Stimulated activated CD4-positive, alpha-beta T cell treated with anti-CD3 and anti-CD28 coated beads, Interleukin-2, amount 100 ng/mL, for 48 hours (primary cell): ENCODE measurements at regions not wholly inside any gene's neighbourhood (a gene's known extent, or its start where the extent isn't known, plus 50 kb on each side); places are given as distances from the start of the nearest gene placed in this dataset.
"Not testable (repeated sequence)": the region's sequence is repeated elsewhere in the genome, so short reads cannot be mapped to it uniquely, and the experiment has no call there.

ENCODE experiments used
- DNase-seq, 2 donors: peaks; one replicate each; pipeline ENCODE4 v3.0.0-alpha.2; 2020

GRCh38 chr11:81705283-81705682, 1028.4 kb downstream of the FAM181B start:
- DNase-seq: no peak

GRCh38 chr11:81700076-81700475, 1033.6 kb downstream of the FAM181B start:
- DNase-seq: no peak

- no peak for DNase-seq
Measured at GRCh38 chr11:81687057-81687456, 1046.6 kb downstream of the FAM181B start.

DNA sequence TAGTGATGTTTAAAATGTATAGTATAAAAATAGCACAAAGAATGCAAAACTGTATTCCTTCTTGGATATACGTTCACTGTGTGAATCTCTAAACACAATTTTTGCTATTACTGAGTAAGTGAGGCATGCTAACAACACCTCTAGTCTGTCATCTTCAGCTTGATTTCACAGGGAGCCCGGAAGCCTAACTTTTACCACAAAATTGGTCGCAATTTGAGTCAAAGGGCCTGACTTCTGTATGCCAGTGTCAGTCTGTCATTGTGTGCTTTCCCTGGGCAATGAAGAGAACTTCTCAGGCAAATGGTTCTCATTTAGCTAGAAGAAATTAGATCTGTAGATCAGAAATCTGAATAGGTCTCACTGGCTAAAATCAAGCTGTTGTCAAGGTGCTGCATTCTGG, 1059.5 kb downstream of the FAM181B start:
- DNase-seq: no peak

DNA sequence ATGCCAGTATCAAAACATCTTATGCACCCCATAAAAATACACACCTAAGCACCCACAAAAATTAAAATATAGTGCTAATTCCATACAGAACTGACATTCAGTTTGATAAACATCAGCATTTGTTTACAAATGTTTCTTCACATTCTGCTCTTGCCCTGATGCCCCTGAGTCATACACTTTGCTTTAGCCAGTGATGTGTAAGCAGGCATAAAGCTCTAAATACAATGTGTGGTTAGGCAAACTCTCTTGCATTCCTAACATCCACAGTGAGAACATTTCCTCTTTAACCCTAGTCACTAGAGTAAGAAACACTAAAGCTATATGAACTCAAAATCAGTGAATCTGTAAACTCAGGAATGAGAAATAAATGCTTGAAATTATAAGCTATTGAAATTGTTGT, 1060.7 kb downstream of the FAM181B start:
- DNase-seq: no peak

DNA sequence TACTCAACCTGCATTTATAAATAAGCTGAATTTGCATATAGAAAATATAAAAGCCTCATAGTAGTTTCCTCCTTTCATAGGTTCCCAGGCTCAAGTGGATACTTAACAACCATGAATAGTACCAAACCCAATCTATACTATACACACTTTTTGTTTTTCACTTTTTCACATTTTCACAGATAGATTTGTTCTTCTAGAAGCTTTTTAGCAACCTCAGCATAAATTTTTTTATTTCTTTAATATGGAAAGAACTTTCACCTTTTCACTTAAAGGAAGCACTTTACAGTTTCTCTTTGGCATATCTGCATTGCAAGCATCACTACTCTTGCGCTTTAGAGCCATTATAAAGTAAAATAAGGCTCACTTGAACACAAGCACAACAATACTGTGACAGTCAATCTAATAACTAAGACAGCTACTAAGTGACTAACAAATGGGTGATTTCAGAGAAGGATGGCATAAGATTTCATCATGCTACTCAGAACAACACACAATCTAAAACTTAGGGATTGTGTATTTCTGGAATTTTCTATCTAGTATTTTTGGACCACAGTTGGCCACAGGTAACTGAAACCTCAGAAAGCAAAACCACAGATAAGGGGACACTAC, 1063.6 kb downstream of the FAM181B start:
- no peak for DNase-seq

DNA sequence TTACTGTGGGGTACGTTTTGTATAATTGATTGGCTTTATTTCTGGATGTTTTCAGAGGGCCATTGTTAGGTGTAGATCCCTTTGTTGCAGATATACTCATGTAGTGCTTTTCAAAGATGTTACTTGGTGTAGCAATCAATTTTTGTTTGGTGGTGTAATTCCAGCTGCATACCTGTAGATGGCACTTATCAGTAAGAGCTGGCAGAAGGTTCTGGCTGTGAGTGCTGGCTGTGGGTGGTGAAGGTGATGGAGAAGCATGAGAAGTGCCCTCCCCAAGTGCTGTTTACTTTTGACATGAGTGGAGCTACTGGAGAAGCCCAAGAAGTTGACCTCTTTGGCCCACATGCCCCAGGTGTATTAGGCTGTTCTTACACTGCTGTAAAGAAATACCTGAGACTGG, 1074.9 kb downstream of the FAM181B start:
- DNase-seq: no peak

GRCh38 chr11:81655351-81655750, 1078.3 kb downstream of the FAM181B start:
- no peak for DNase-seq

- no peak for DNase-seq
Measured at GRCh38 chr11:81647374-81647773, 1086.3 kb downstream of the FAM181B start.

- no peak for DNase-seq
Measured at GRCh38 chr11:81644239-81644840, 1089.3 kb downstream of the FAM181B start.

- DNase-seq: no peak
Measured at GRCh38 chr11:81634483-81634882, 1099.2 kb downstream of the FAM181B start.

GRCh38 chr11:81602508-81602907, 1131.2 kb downstream of the FAM181B start:
- no peak for DNase-seq

DNA sequence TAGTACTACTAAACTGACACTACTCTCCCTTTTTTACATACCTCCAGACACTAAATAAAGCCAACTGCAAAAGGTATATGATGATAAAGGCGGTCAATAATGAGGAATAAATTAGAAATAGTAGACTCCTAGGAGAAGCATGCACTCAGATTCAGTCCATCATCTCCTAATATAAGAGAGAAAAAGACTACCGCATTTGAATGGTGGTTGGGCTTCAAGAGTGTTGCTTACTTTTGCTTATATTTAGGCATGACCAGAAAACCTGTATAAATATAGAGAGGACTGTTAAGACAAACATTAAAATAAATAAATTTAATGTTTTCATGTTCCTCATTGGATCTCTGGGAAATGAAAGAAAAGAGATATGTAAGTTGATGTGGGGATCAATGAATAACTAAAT, 1137.0 kb downstream of the FAM181B start:
- no peak for DNase-seq

DNA sequence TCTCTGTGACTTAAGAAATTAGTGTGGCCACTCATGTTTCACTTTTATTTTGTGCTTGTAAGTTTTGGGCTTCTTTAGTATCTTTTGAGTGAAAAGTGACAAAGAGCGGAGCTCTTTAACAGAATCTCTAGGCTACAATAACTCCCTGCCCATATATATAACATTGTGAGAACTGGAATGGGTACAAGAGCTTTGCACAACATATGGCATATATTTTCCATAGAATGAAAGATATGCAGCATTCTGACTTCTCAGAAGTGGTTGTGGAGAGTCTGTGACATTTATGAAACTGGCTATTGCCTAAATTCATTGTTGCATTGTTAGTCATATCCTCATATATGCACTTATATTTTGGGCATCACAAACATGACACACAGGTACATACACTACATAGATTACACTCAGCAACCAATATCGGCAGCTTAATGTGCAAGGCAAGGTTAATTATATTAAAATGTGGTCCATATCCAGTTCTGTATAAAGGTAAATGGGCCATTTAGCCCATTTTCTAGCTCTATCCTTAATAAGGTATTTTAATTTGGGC, 1148.2 kb downstream of the FAM181B start:
- DNase-seq: no peak

DNA sequence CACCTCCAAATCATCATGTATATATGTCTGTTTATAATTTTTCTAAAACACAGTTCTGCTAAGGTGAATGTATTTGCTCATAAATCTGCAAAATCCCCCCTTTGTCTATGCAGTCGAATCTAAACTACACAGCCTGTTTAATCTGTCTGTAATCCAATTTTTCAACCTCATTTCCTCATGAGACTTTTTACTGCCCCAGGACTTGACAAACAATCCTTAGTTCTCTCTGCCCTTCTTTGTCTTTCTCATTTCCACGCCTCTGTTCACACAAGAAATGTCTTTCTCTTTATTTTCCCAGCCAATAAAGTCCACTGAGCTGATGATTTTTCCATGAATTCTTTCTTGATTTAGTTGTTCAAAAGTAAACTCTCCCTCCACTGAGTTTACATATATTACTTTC, 1154.3 kb downstream of the FAM181B start:
- no peak for DNase-seq

GRCh38 chr11:81578571-81578970, 1155.1 kb downstream of the FAM181B start:
- no peak for DNase-seq

- DNase-seq: no peak
Measured at GRCh38 chr11:81574301-81574700, 1159.4 kb downstream of the FAM181B start.

- DNase-seq: no peak
Measured at GRCh38 chr11:81573367-81573766, 1160.3 kb downstream of the FAM181B start.

DNA sequence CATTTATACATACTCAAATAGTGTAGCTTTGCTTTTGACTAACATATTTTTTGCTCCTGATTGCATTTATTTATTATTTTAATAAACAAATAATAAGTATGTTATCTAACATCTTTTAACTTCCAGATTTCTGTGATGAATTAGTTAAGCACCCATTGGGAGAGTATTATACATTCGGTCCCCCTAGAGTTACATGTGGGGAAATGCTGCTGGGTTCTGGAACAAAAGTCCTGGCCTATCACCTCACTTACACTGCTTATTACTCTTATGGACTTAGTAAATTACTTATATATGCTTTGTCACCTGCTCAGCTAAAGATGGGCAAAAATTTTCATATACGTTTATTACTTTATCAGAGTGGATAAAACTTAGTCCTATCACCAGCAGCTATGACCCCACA, 1163.0 kb downstream of the FAM181B start:
- no peak for DNase-seq

GRCh38 chr11:81569999-81570398, 1163.7 kb downstream of the FAM181B start:
- DNase-seq: no peak

- no peak for DNase-seq
Measured at GRCh38 chr11:81568918-81569317, 1164.7 kb downstream of the FAM181B start.

- no peak for DNase-seq
Measured at GRCh38 chr11:81548123-81548522, 1185.5 kb downstream of the FAM181B start.

GRCh38 chr11:81539806-81540205, 1193.9 kb downstream of the FAM181B start:
- DNase-seq: not testable (repeated sequence)

DNA sequence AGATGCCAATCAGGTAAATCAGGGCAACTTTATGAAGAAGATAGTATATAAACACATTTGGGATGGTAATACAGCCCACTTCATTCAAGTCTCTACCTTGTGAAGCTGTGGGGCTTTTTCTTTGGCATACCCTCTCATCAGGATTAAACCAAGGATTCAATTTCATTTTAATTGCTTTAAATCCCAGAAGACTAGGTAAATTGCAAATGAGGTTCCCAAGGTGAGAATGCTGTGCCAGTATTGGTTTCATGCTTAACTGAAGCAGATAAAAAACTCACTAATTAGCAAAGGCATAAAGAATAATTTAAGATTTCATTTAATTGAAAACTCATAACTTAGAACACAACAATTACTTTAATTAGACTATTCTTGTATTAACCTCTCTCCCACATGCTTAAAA, 1218.1 kb downstream of the FAM181B start:
- DNase-seq: no peak
